ENCODE measurements at regions not wholly inside any gene's neighbourhood (a gene's known extent, or its start where the extent isn't known, plus 50 kb on each side); places are given as distances from the start of the nearest gene placed in this dataset.

DNA sequence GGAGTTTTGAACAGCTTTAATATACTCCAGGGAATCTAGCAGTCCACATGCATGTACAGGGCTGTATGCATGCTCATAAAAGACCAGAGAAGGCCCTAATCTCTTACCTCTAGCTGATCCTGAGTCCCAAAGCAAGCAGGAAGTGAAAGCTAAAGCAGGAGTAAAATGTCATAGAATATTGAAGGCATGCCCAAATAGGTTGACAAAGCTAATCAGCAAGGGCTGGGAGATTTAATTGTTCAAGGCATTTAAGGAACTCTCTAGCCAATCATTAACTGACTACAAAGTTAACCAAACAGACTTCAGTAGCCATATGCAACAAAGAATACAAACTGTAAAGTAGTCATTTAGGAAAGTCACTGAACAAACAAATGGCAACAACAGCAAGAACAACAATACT, 85.8 kb upstream of the KBTBD8 start:
- TF ChIP-seq ZNF184 (CRISPR knock-in tag; IDR thresholded peaks at IDR 0.05) = no peak
- TF ChIP-seq, protein P1, sequence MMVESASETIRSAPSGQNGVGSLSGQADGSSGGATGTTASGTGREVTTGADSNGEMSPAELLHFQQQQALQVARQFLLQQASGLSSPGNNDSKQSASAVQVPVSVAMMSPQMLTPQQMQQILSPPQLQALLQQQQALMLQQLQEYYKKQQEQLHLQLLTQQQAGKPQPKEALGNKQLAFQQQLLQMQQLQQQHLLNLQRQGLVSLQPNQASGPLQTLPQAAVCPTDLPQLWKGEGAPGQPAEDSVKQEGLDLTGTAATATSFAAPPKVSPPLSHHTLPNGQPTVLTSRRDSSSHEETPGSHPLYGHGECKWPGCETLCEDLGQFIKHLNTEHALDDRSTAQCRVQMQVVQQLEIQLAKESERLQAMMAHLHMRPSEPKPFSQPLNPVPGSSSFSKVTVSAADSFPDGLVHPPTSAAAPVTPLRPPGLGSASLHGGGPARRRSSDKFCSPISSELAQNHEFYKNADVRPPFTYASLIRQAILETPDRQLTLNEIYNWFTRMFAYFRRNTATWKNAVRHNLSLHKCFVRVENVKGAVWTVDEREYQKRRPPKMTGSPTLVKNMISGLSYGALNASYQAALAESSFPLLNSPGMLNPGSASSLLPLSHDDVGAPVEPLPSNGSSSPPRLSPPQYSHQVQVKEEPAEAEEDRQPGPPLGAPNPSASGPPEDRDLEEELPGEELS (CRISPR knock-in tag; IDR thresholded peaks at IDR 0.05; ENCODE audit: borderline replicate concordance) = no peak
- TF ChIP-seq, protein P2, sequence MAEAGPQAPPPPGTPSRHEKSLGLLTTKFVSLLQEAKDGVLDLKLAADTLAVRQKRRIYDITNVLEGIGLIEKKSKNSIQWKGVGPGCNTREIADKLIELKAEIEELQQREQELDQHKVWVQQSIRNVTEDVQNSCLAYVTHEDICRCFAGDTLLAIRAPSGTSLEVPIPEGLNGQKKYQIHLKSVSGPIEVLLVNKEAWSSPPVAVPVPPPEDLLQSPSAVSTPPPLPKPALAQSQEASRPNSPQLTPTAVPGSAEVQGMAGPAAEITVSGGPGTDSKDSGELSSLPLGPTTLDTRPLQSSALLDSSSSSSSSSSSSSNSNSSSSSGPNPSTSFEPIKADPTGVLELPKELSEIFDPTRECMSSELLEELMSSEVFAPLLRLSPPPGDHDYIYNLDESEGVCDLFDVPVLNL (CRISPR knock-in tag; IDR thresholded peaks at IDR 0.05; ENCODE audit: low read depth) = no peak
- no peak for TF ChIP-seq CREM (IDR thresholded peaks at IDR 0.05; ENCODE audit: low read depth)
- TF ChIP-seq, protein P3, sequence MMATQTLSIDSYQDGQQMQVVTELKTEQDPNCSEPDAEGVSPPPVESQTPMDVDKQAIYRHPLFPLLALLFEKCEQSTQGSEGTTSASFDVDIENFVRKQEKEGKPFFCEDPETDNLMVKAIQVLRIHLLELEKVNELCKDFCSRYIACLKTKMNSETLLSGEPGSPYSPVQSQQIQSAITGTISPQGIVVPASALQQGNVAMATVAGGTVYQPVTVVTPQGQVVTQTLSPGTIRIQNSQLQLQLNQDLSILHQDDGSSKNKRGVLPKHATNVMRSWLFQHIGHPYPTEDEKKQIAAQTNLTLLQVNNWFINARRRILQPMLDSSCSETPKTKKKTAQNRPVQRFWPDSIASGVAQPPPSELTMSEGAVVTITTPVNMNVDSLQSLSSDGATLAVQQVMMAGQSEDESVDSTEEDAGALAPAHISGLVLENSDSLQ (IDR thresholded peaks at IDR 0.05) = no peak
- TF ChIP-seq FOXA1 (IDR thresholded peaks at IDR 0.05; ENCODE audit: borderline replicate concordance) = no peak
- TF ChIP-seq, protein P4, sequence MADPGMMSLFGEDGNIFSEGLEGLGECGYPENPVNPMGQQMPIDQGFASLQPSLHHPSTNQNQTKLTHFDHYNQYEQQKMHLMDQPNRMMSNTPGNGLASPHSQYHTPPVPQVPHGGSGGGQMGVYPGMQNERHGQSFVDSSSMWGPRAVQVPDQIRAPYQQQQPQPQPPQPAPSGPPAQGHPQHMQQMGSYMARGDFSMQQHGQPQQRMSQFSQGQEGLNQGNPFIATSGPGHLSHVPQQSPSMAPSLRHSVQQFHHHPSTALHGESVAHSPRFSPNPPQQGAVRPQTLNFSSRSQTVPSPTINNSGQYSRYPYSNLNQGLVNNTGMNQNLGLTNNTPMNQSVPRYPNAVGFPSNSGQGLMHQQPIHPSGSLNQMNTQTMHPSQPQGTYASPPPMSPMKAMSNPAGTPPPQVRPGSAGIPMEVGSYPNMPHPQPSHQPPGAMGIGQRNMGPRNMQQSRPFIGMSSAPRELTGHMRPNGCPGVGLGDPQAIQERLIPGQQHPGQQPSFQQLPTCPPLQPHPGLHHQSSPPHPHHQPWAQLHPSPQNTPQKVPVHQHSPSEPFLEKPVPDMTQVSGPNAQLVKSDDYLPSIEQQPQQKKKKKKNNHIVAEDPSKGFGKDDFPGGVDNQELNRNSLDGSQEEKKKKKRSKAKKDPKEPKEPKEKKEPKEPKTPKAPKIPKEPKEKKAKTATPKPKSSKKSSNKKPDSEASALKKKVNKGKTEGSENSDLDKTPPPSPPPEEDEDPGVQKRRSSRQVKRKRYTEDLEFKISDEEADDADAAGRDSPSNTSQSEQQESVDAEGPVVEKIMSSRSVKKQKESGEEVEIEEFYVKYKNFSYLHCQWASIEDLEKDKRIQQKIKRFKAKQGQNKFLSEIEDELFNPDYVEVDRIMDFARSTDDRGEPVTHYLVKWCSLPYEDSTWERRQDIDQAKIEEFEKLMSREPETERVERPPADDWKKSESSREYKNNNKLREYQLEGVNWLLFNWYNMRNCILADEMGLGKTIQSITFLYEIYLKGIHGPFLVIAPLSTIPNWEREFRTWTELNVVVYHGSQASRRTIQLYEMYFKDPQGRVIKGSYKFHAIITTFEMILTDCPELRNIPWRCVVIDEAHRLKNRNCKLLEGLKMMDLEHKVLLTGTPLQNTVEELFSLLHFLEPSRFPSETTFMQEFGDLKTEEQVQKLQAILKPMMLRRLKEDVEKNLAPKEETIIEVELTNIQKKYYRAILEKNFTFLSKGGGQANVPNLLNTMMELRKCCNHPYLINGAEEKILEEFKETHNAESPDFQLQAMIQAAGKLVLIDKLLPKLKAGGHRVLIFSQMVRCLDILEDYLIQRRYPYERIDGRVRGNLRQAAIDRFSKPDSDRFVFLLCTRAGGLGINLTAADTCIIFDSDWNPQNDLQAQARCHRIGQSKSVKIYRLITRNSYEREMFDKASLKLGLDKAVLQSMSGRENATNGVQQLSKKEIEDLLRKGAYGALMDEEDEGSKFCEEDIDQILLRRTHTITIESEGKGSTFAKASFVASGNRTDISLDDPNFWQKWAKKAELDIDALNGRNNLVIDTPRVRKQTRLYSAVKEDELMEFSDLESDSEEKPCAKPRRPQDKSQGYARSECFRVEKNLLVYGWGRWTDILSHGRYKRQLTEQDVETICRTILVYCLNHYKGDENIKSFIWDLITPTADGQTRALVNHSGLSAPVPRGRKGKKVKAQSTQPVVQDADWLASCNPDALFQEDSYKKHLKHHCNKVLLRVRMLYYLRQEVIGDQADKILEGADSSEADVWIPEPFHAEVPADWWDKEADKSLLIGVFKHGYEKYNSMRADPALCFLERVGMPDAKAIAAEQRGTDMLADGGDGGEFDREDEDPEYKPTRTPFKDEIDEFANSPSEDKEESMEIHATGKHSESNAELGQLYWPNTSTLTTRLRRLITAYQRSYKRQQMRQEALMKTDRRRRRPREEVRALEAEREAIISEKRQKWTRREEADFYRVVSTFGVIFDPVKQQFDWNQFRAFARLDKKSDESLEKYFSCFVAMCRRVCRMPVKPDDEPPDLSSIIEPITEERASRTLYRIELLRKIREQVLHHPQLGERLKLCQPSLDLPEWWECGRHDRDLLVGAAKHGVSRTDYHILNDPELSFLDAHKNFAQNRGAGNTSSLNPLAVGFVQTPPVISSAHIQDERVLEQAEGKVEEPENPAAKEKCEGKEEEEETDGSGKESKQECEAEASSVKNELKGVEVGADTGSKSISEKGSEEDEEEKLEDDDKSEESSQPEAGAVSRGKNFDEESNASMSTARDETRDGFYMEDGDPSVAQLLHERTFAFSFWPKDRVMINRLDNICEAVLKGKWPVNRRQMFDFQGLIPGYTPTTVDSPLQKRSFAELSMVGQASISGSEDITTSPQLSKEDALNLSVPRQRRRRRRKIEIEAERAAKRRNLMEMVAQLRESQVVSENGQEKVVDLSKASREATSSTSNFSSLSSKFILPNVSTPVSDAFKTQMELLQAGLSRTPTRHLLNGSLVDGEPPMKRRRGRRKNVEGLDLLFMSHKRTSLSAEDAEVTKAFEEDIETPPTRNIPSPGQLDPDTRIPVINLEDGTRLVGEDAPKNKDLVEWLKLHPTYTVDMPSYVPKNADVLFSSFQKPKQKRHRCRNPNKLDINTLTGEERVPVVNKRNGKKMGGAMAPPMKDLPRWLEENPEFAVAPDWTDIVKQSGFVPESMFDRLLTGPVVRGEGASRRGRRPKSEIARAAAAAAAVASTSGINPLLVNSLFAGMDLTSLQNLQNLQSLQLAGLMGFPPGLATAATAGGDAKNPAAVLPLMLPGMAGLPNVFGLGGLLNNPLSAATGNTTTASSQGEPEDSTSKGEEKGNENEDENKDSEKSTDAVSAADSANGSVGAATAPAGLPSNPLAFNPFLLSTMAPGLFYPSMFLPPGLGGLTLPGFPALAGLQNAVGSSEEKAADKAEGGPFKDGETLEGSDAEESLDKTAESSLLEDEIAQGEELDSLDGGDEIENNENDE (IDR thresholded peaks at IDR 0.05; ENCODE audit: low read depth, low read length) = no peak
